ENCODE measurements at regions not wholly inside any gene's neighbourhood (a gene's known extent, or its start where the extent isn't known, plus 50 kb on each side); places are given as distances from the start of the nearest gene placed in this dataset.

- no peaks in the 10 kb centered on the region for H3K27me3 ChIP-seq
- no peaks in the 10 kb centered on the region for H3K4me1 ChIP-seq
- TF ChIP-seq POLR2A (IDR thresholded peaks at IDR 0.05) (no peak), EP300 (IDR thresholded peaks at IDR 0.05) (no peak), CTCF (IDR thresholded peaks at IDR 0.05) (no peak)
- no peaks in the 10 kb centered on the region for H3K9me3 ChIP-seq
- no peak for DNase-seq (ENCODE audit: low spot score in 2 of 2)
- WGBS, 2 donors = 90 to 92% methylated on average over 1 of the region's 1 CpG
- no peak overlapping the region for H3K27ac ChIP-seq
- H3K4me3 ChIP-seq = no peak overlapping the region
- no peaks in the 10 kb centered on the region for H3K36me3 ChIP-seq
These were observed 204.9 kb upstream of the TRPM3 start for GRCh38 chr9:71326360-71326759.

GRCh38 chr9:71323357-71323756 lies 201.9 kb upstream of the TRPM3 start:
- H3K4me3 ChIP-seq = no peak overlapping the region
- no peak for TF ChIP-seq CTCF (IDR thresholded peaks at IDR 0.05)
- no peak for DNase-seq (ENCODE audit: low spot score in 2 of 2)
- no peaks in the 10 kb centered on the region for H3K27me3 ChIP-seq
- no peaks in the 10 kb centered on the region for H3K4me1 ChIP-seq
- no peaks in the 10 kb centered on the region for H3K36me3 ChIP-seq
- H3K27ac ChIP-seq = no peak overlapping the region
- WGBS, 2 donors = 93 to 96% methylated on average over 3 of the region's 3 CpGs
- no peaks in the 10 kb centered on the region for H3K9me3 ChIP-seq

- Histone ChIP-seq H3K4me3 (no peak overlapping the region), H3K9me3 (no peaks in the 10 kb centered on the region), H3K36me3 (no peaks in the 10 kb centered on the region), H3K27me3 (no peaks in the 10 kb centered on the region), H3K4me1 (no peaks in the 10 kb centered on the region), H3K27ac (no peak overlapping the region)
- TF ChIP-seq POLR2A (IDR thresholded peaks at IDR 0.05) (no peak), EP300 (IDR thresholded peaks at IDR 0.05) (no peak), CTCF (IDR thresholded peaks at IDR 0.05) (no peak)
- DNase-seq (ENCODE audit: low spot score in 2 of 2) = no peak
- WGBS, 2 donors = 86 to 88% methylated on average over 3 of the region's 3 CpGs
These were observed 200.9 kb upstream of the TRPM3 start for GRCh38 chr9:71322311-71322710.

GRCh38 chr9:71308454-71308853 lies 187.0 kb upstream of the TRPM3 start:
- H3K27ac ChIP-seq = no peak overlapping the region
- H3K4me3 ChIP-seq = no peak overlapping the region
- no peak for TF ChIP-seq CTCF (IDR thresholded peaks at IDR 0.05)
- no peak for TF ChIP-seq EP300 (IDR thresholded peaks at IDR 0.05)
- no peak for TF ChIP-seq POLR2A (IDR thresholded peaks at IDR 0.05)
- no peaks in the 10 kb centered on the region for H3K36me3 ChIP-seq
- no peaks in the 10 kb centered on the region for H3K4me1 ChIP-seq
- no peaks in the 10 kb centered on the region for H3K9me3 ChIP-seq
- no peak for DNase-seq (ENCODE audit: low spot score in 2 of 2)
- WGBS, 2 donors = 76 to 85% methylated on average over 1 of the region's 1 CpG
- no peaks in the 10 kb centered on the region for H3K27me3 ChIP-seq

GRCh38 chr9:71306134-71306533 lies 184.7 kb upstream of the TRPM3 start:
- DNase-seq (ENCODE audit: low spot score in 2 of 2) = no peak
- Histone ChIP-seq H3K4me3 (no peak overlapping the region), H3K36me3 (no peaks in the 10 kb centered on the region), H3K27me3 (no peaks in the 10 kb centered on the region), H3K4me1 (no peaks in the 10 kb centered on the region), H3K27ac (no peak overlapping the region), H3K9me3 (no peaks in the 10 kb centered on the region)
- WGBS, 2 donors = 84 to 85% methylated on average over 3 of the region's 3 CpGs
- TF ChIP-seq CTCF (IDR thresholded peaks at IDR 0.05) (no peak), POLR2A (IDR thresholded peaks at IDR 0.05) (no peak), EP300 (IDR thresholded peaks at IDR 0.05) (no peak)

Data from tibial nerve (tissue), 4 donors.